ENCODE measurements at regions not wholly inside any gene's neighbourhood (a gene's known extent, or its start where the extent isn't known, plus 50 kb on each side); places are given as distances from the start of the nearest gene placed in this dataset.

- no peak overlapping the region for H3K4me3 Mint-ChIP-seq
- H3K4me1 Mint-ChIP-seq = no peaks in the 10 kb centered on the region
- H3K27me3 Mint-ChIP-seq = no peaks in the 10 kb centered on the region
- ATAC-seq (replicated peaks) = no peak
- H3K27ac Mint-ChIP-seq = no peak overlapping the region
- peaks cover 9% of the 10 kb centered on the region for H3K9me3 Mint-ChIP-seq
- H3K36me3 Mint-ChIP-seq (ENCODE audit: low read depth) = no peaks in the 10 kb centered on the region
Observed at GRCh38 chr5:3394891-3395599, 200.6 kb upstream of the IRX1 start.

- ATAC-seq (replicated peaks) = no peak
- Mint-ChIP-seq H3K27ac (no peak overlapping the region), H3K27me3 (no peaks in the 10 kb centered on the region), H3K4me3 (no peak overlapping the region), H3K4me1 (no peaks in the 10 kb centered on the region), H3K9me3 (no peaks in the 10 kb centered on the region), H3K36me3 (ENCODE audit: low read depth) (no peaks in the 10 kb centered on the region)
Observed at GRCh38 chr5:3393920-3394597, 201.6 kb upstream of the IRX1 start.

- no peak for ATAC-seq (replicated peaks)
- no peak overlapping the region for H3K4me3 Mint-ChIP-seq
- H3K4me1 Mint-ChIP-seq = no peaks in the 10 kb centered on the region
- no peaks in the 10 kb centered on the region for H3K9me3 Mint-ChIP-seq
- no peak overlapping the region for H3K27ac Mint-ChIP-seq
- no peaks in the 10 kb centered on the region for H3K27me3 Mint-ChIP-seq
- no peaks in the 10 kb centered on the region for H3K36me3 Mint-ChIP-seq (ENCODE audit: low read depth)
Observed at GRCh38 chr5:3393122-3393919, 202.3 kb upstream of the IRX1 start.

- Mint-ChIP-seq H3K4me1 (no peaks in the 10 kb centered on the region), H3K9me3 (no peaks in the 10 kb centered on the region), H3K4me3 (no peak overlapping the region), H3K27ac (no peak overlapping the region), H3K36me3 (ENCODE audit: low read depth) (no peaks in the 10 kb centered on the region), H3K27me3 (no peaks in the 10 kb centered on the region)
- ATAC-seq (replicated peaks) = no peak
Observed at GRCh38 chr5:3392306-3392939, 203.2 kb upstream of the IRX1 start.

- Mint-ChIP-seq H3K9me3 (no peaks in the 10 kb centered on the region), H3K4me3 (no peak overlapping the region), H3K27ac (no peak overlapping the region), H3K36me3 (ENCODE audit: low read depth) (no peaks in the 10 kb centered on the region), H3K4me1 (no peaks in the 10 kb centered on the region), H3K27me3 (no peaks in the 10 kb centered on the region)
- no peak for ATAC-seq (replicated peaks)
Observed at GRCh38 chr5:3391210-3391609, 204.4 kb upstream of the IRX1 start.

GRCh38 chr5:3389471-3390026 is 206.1 kb upstream of the IRX1 start:
- no peaks in the 10 kb centered on the region for H3K4me1 Mint-ChIP-seq
- H3K36me3 Mint-ChIP-seq (ENCODE audit: low read depth) = no peaks in the 10 kb centered on the region
- no peaks in the 10 kb centered on the region for H3K27me3 Mint-ChIP-seq
- no peak overlapping the region for H3K27ac Mint-ChIP-seq
- no peak overlapping the region for H3K4me3 Mint-ChIP-seq
- ATAC-seq (replicated peaks) = no peak
- H3K9me3 Mint-ChIP-seq = no peaks in the 10 kb centered on the region

GRCh38 chr5:3386637-3387036 is 209.0 kb upstream of the IRX1 start:
- Mint-ChIP-seq H3K4me1 (no peaks in the 10 kb centered on the region), H3K36me3 (ENCODE audit: low read depth) (no peaks in the 10 kb centered on the region), H3K4me3 (no peak overlapping the region), H3K27ac (no peak overlapping the region), H3K27me3 (no peaks in the 10 kb centered on the region), H3K9me3 (peaks cover 6% of the 10 kb centered on the region)
- ATAC-seq (replicated peaks) = no peak

- Mint-ChIP-seq H3K9me3 (peaks cover 6% of the 10 kb centered on the region), H3K4me3 (no peak overlapping the region), H3K27ac (no peak overlapping the region), H3K36me3 (ENCODE audit: low read depth) (no peaks in the 10 kb centered on the region), H3K4me1 (no peaks in the 10 kb centered on the region), H3K27me3 (no peaks in the 10 kb centered on the region)
- ATAC-seq (replicated peaks) = no peak
Observed at GRCh38 chr5:3385991-3386519, 209.6 kb upstream of the IRX1 start.

- H3K27me3 Mint-ChIP-seq = no peaks in the 10 kb centered on the region
- peaks cover 6% of the 10 kb centered on the region for H3K9me3 Mint-ChIP-seq
- ATAC-seq (replicated peaks) = no peak
- H3K36me3 Mint-ChIP-seq (ENCODE audit: low read depth) = no peaks in the 10 kb centered on the region
- H3K4me3 Mint-ChIP-seq = no peak overlapping the region
- H3K4me1 Mint-ChIP-seq = no peaks in the 10 kb centered on the region
- no peak overlapping the region for H3K27ac Mint-ChIP-seq
Observed at GRCh38 chr5:3384531-3384930, 211.1 kb upstream of the IRX1 start.

- Mint-ChIP-seq H3K9me3 (peaks cover 11% of the 10 kb centered on the region), H3K27me3 (no peaks in the 10 kb centered on the region), H3K36me3 (ENCODE audit: low read depth) (no peaks in the 10 kb centered on the region), H3K27ac (no peak overlapping the region), H3K4me1 (no peaks in the 10 kb centered on the region), H3K4me3 (no peak overlapping the region)
- ATAC-seq (replicated peaks) = no peak
Observed at GRCh38 chr5:3382782-3383181, 212.8 kb upstream of the IRX1 start.

- Mint-ChIP-seq H3K4me1 (no peaks in the 10 kb centered on the region), H3K27me3 (no peaks in the 10 kb centered on the region), H3K27ac (no peak overlapping the region), H3K36me3 (ENCODE audit: low read depth) (no peaks in the 10 kb centered on the region), H3K4me3 (no peak overlapping the region), H3K9me3 (peaks cover 15% of the 10 kb centered on the region)
- ATAC-seq (replicated peaks) = no peak
Observed at GRCh38 chr5:3382151-3382550, 213.5 kb upstream of the IRX1 start.

GRCh38 chr5:3381206-3381825 is 214.3 kb upstream of the IRX1 start:
- Mint-ChIP-seq H3K27ac (no peak overlapping the region), H3K36me3 (ENCODE audit: low read depth) (no peaks in the 10 kb centered on the region), H3K27me3 (no peaks in the 10 kb centered on the region), H3K9me3 (peaks cover 15% of the 10 kb centered on the region), H3K4me3 (no peak overlapping the region), H3K4me1 (no peaks in the 10 kb centered on the region)
- no peak for ATAC-seq (replicated peaks)

GRCh38 chr5:3380689-3381088 is 214.9 kb upstream of the IRX1 start:
- ATAC-seq (replicated peaks) = no peak
- no peak overlapping the region for H3K4me3 Mint-ChIP-seq
- peaks cover 22% of the 10 kb centered on the region for H3K9me3 Mint-ChIP-seq
- H3K36me3 Mint-ChIP-seq (ENCODE audit: low read depth) = no peaks in the 10 kb centered on the region
- no peak overlapping the region for H3K27ac Mint-ChIP-seq
- H3K27me3 Mint-ChIP-seq = no peaks in the 10 kb centered on the region
- H3K4me1 Mint-ChIP-seq = no peaks in the 10 kb centered on the region

- no peak overlapping the region for H3K27ac Mint-ChIP-seq
- peaks cover 21% of the 10 kb centered on the region for H3K9me3 Mint-ChIP-seq
- no peak for ATAC-seq (replicated peaks)
- H3K36me3 Mint-ChIP-seq (ENCODE audit: low read depth) = no peaks in the 10 kb centered on the region
- no peaks in the 10 kb centered on the region for H3K27me3 Mint-ChIP-seq
- H3K4me1 Mint-ChIP-seq = no peaks in the 10 kb centered on the region
- H3K4me3 Mint-ChIP-seq = no peak overlapping the region
Observed at GRCh38 chr5:3377831-3378230, 217.8 kb upstream of the IRX1 start.
